Body of pancreas (tissue), 4 donors: ENCODE measurements at regions not wholly inside any gene's neighbourhood (a gene's known extent, or its start where the extent isn't known, plus 50 kb on each side); places are given as distances from the start of the nearest gene placed in this dataset.
"Not testable (repeated sequence)": the region's sequence is repeated elsewhere in the genome, so short reads cannot be mapped to it uniquely, and the experiment has no call there.

Source experiments
- ATAC-seq: fragments of 150-250 bp; one replicate; pipeline ENCODE4 v1.9.1; 2016
- DNase-seq, 4 donors: peaks; one replicate each; pipeline ENCODE4 v3.0.0-alpha.2; 2019
- H3K27ac ChIP-seq, 4 donors: fragments of 200-600 bp; sonication (generic); 1 replicate in 3 of 4; 2 replicates in 1 of 4; pipeline versions ENCODE4 v1.5.1 to v1.6.1; 2016 to 2019; ENCODE audit warnings: mild to moderate bottlenecking in 1 of 4, mixed read lengths in 1 of 4, moderate library complexity in 1 of 4
- H3K27me3 ChIP-seq, 2 donors: fragments of 200-600 bp; sonication (generic); one replicate each; pipeline ENCODE4 v1.6.0; 2016; ENCODE audit warnings: mild to moderate bottlenecking in 1 of 2
- H3K36me3 ChIP-seq, 2 donors: fragments of 200-600 bp; sonication (generic); replicated peaks in 1 of 2; 2 replicates each; pipeline ENCODE4 v1.5.1; 2016; ENCODE audit warnings: low read depth in 2 of 2; ENCODE audit not compliant: insufficient read depth in 1 of 2
- H3K4me1 ChIP-seq: fragments of 200-600 bp; sonication (generic); one replicate; pipeline ENCODE4 v1.6.0; 2016
- H3K4me3 ChIP-seq, 2 donors: fragments of 200-600 bp; sonication (generic); 1 replicate in 1 of 2; 2 replicates in 1 of 2; pipeline ENCODE4 v1.5.1; 2016 to 2019
- H3K9me3 ChIP-seq, 3 donors: fragments of 200-600 bp; sonication (generic); 1 replicate in 2 of 3; 2 replicates in 1 of 3; pipeline ENCODE4 v1.5.1; 2016
- CTCF ChIP-seq, 7 experiments: fragments of 450-650 bp in 4 of 7; fragments of 200-600 bp in 3 of 7; sonication (generic) in 3 of 7; IDR thresholded peaks; one replicate each; pipeline ENCODE4 v1.5.1; 2016 to 2019; ENCODE audit warnings: antibody characterized with exemption in 7 of 7
- POLR2A ChIP-seq, 3 donors: fragments of 450-650 bp; IDR thresholded peaks; one replicate each; pipeline ENCODE4 v1.6.1; 2016; ENCODE audit warnings: antibody characterized with exemption in 3 of 3, mild to moderate bottlenecking in 2 of 3
- WGBS, 2 donors: methylation state at CpG; one replicate each; pipeline ENCODE4 v1.1.5; 2017; 5-methylcytosine and 5-hydroxymethylcytosine counted together
- intact Hi-C: fragments of 100-400 bp; cut with DNase I; formaldehyde crosslinking; loops from one replicate; pipeline ENCODE4 v1.15.1; 2023

DNA sequence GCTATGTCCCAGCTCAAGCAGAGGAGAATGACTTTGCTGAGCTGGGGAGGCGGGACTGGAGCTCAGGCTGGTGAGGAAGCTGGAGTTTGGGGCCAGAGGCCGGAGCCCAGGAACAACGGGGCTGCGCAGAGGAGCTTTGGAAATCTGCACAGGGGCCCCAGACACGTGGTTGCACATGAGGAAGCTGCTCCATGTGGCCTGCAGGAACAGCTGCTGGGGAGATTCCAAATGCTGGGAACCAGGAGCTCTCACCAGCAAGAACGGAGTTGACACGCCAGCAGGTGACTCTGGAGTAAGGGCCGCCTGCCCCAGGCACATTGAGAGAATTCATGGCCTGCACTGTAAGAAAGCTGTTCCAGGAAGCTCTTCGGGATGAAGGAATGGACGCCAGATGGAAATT lies 91.0 kb downstream of the OLFM1 start:
- no peaks in the 10 kb centered on the region for H3K27me3 ChIP-seq
- H3K4me3 ChIP-seq = no peak overlapping the region
- DNase-seq = no peak
- H3K9me3 ChIP-seq = no peaks in the 10 kb centered on the region
- no peaks in the 10 kb centered on the region for H3K36me3 ChIP-seq
- intact Hi-C loops = no loop called here
- H3K4me1 ChIP-seq = no peaks in the 10 kb centered on the region
- ATAC-seq = no peak
- TF ChIP-seq CTCF (IDR thresholded peaks at IDR 0.05) (no peak), POLR2A (IDR thresholded peaks at IDR 0.05) (no peak)
- 76 to 84% methylated on average over 10 of the region's 10 CpGs for WGBS, 2 donors
- no peak overlapping the region for H3K27ac ChIP-seq

- Histone ChIP-seq H3K27ac (no peak overlapping the region), H3K27me3 (no peaks in the 10 kb centered on the region), H3K9me3 (no peaks in the 10 kb centered on the region), H3K4me3 (no peak overlapping the region), H3K36me3 (no peaks in the 10 kb centered on the region), H3K4me1 (no peaks in the 10 kb centered on the region)
- 79 to 89% methylated on average over 8 to 10 of the region's 10 CpGs for WGBS, 2 donors
- no peak for TF ChIP-seq POLR2A (IDR thresholded peaks at IDR 0.05)
- TF ChIP-seq CTCF (IDR thresholded peaks at IDR 0.05) = no peak
- no peak for DNase-seq
- ATAC-seq = no peak
- intact Hi-C loops = no loop called here
Measured at GRCh38 chr9:135179041-135179440, 91.6 kb downstream of the OLFM1 start.

DNA sequence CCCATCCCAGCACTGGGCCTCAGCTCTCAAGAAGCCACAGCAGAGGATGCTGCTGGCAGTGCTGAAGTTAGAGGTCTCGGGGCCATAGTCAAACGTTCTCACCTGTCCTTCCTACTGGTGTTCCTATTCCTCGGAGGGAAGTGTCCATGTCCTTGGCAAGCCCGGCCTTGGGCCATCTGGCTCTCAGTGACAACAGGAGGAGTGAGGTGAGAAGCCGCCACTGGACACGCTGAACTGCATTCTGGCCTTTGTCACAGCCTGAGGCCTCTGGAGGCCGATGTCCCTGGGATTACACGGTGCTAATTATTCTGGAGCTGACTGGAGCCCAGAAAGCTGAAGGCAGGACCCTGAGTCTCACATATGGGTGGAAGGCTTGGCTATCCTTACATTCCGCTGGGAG lies 92.5 kb downstream of the OLFM1 start:
- TF ChIP-seq CTCF (IDR thresholded peaks at IDR 0.05) (no peak), POLR2A (IDR thresholded peaks at IDR 0.05) (no peak)
- no peak overlapping the region for H3K27ac ChIP-seq
- DNase-seq = no peak
- no peak overlapping the region for H3K4me3 ChIP-seq
- H3K9me3 ChIP-seq = no peaks in the 10 kb centered on the region
- intact Hi-C loops = no loop called here
- WGBS, 2 donors = 76 to 84% methylated on average over 3 to 9 of the region's 9 CpGs
- H3K36me3 ChIP-seq = no peaks in the 10 kb centered on the region
- H3K27me3 ChIP-seq = no peaks in the 10 kb centered on the region
- no peak for ATAC-seq
- no peaks in the 10 kb centered on the region for H3K4me1 ChIP-seq

DNA sequence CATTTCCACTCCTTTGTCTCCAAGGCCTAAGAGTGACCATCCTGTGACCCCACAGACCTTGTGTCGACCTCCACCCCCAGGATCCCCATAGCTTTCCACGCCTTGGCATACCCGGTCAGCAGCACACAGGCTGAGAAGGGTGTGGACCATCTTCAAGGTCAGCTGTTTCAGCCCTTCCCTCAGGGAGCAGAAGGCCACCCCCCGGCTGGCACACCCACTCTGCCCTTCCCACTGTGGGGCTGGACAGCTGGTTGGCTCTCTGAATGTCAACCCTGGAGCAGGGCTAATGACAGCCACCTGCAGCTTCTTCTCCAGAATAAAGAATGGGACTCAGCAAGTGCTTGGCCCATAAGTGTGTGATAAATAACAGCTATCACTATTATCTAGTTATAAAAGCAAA lies 93.1 kb downstream of the OLFM1 start:
- TF ChIP-seq POLR2A (IDR thresholded peaks at IDR 0.05) (no peak), CTCF (IDR thresholded peaks at IDR 0.05) (no peak)
- Histone ChIP-seq H3K27me3 (no peaks in the 10 kb centered on the region), H3K9me3 (no peaks in the 10 kb centered on the region), H3K36me3 (no peaks in the 10 kb centered on the region), H3K27ac (no peak overlapping the region), H3K4me1 (no peaks in the 10 kb centered on the region), H3K4me3 (no peak overlapping the region)
- intact Hi-C loops = no loop called here
- no peak for ATAC-seq
- no peak for DNase-seq
- WGBS, 2 donors = 81 to 83% methylated on average over 2 to 4 of the region's 4 CpGs

GRCh38 chr9:135181336-135181735 lies 93.9 kb downstream of the OLFM1 start:
- no peaks in the 10 kb centered on the region for H3K36me3 ChIP-seq
- ATAC-seq (no peak), DNase-seq (no peak)
- H3K9me3 ChIP-seq = no peaks in the 10 kb centered on the region
- no peak for TF ChIP-seq CTCF (IDR thresholded peaks at IDR 0.05)
- TF ChIP-seq POLR2A (IDR thresholded peaks at IDR 0.05) = no peak
- H3K4me1 ChIP-seq = no peaks in the 10 kb centered on the region
- H3K27me3 ChIP-seq = no peaks in the 10 kb centered on the region
- H3K4me3 ChIP-seq = no peak overlapping the region
- WGBS, 2 donors = 87 to 94% methylated on average over 8 to 9 of the region's 11 CpGs
- intact Hi-C loops = no loop called here
- H3K27ac ChIP-seq = no peak overlapping the region

- H3K4me3 ChIP-seq, DNase-seq, H3K27ac ChIP-seq, H3K9me3 ChIP-seq, intact Hi-C loops, H3K27me3 ChIP-seq, ATAC-seq, H3K4me1 ChIP-seq, H3K36me3 ChIP-seq: not testable (repeated sequence)
- WGBS, 2 donors = 94 to 97% methylated on average over 9 to 10 of the region's 10 CpGs
Measured at GRCh38 chr9:135181841-135182240, 94.4 kb downstream of the OLFM1 start.
